GM19372 (cell line): ENCODE measurements at regions not wholly inside any gene's neighbourhood (a gene's known extent, or its start where the extent isn't known, plus 50 kb on each side); places are given as distances from the start of the nearest gene placed in this dataset.
"Not testable (repeated sequence)": the region's sequence is repeated elsewhere in the genome, so short reads cannot be mapped to it uniquely, and the experiment has no call there.

ENCODE experiments used
- ATAC-seq: cut with Tn5 transposase; IDR thresholded peaks from one replicate; pipeline ENCODE4 v1.9.1; 2021; ENCODE audit warnings: mild to moderate bottlenecking, low read depth, moderate library complexity; ENCODE audit not compliant: unreplicated experiment

DNA sequence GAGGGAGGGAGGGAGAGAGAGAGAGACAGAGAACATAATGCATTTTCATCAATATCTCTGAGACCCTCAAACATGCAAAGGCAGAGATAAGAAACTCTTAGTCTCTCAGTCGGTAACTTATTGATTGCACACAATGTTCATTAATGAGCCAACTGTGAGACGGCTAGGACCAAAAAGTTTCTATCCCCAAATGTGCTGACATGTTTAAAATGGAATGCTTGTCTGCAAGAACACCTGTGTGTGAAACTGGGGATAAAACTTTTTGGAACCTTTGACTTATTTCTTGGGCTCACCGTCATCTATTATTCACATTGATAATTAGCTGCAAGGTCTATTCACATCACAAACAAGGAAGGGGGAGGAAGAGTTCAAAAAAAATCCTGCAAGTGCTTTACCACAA is 477.9 kb downstream of the STIM2 start:
- ATAC-seq: no peak

DNA sequence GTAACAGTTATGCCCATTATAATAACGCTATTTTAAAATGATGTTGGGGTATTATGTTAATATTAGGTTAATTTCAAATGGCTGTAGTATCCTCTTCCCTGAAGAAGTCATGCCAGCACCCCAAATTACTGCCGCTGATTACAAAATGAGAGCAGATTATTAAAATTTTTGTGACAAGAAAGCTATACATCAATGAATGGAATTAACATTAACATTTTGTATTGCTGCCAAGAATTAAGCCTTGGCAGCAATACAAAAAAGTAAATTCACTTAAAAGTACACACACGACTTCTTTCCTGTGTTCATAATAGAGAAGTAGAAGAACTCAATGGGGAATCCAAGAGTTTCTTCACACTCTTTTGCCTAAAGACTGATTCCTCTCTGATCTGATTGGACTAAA is 482.8 kb downstream of the STIM2 start:
- ATAC-seq: no peak

DNA sequence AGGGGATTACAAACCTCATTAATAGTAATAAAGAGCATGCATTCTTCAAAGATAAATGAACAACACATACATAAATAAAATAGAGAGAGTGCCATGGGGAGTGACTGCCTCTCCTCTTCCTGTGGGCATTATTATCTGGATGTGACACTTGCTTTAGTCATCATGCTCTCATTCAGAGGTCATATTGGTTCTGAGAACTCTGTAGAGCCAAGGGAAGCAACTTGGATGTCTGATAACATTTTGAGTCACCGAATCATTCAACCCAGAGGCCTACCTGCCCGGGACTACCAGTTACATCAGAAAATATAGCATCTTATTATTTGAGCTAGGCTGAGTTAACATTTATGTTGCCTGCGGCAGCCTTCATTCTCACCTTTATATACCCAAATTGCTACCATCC is 489.5 kb downstream of the STIM2 start:
- no peak for ATAC-seq

DNA sequence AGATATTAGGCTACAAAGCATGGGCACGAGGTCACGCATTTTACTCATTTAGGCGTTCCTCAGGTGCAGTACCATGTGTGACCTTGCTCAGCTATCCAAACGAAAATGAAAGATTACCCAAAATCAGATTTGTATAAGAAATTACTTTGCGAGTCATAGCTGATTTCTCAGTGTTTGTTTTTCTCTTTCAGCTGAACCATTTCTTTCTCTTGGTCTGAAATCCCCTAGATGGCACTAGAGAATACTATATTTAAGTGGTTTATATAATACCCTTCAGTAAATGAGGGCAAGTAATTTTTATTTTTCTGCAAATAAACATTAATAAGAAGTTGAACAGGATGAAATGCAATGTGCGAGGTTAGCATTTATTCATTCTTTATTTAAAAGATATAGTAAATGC is 496.6 kb downstream of the STIM2 start:
- ATAC-seq: no peak

DNA sequence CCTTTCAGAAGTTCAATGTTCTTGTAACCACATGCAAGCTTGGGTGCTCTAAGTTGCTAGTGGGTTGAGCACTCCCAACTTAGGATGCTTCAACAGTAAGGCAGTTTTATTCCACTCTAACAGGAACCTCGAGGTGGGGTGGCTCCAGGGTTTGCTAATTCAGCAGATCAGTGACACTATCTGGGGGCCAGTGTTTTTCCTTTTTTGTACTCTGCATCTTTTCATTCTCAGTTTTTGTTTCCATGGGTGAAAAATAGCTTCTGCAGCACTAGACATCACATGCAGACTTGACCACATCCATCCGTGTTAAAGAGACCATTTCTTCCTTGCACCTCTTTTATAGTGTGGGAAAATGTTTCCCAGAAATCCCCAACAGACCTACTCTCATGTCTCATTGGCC is 497.6 kb downstream of the STIM2 start:
- ATAC-seq: no peak

DNA sequence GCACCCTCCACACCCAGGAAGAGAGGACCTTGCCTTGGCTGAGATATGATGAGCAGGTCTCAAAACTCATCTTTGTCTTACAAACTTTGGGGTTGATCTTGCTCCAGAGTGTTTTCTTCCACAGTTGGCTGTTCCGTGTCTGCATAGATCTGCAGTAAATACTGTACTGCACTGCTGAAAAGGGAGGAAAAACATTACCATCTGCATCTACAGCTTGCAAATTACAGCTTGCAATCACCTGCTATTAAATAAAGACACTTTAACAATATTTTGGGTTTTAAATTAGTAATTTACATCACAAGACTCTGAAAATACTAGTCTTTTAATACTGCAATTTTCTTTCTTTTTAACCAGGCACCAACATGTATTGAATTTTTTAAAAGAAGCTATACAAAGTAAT is 499.5 kb downstream of the STIM2 start:
- no peak for ATAC-seq

DNA sequence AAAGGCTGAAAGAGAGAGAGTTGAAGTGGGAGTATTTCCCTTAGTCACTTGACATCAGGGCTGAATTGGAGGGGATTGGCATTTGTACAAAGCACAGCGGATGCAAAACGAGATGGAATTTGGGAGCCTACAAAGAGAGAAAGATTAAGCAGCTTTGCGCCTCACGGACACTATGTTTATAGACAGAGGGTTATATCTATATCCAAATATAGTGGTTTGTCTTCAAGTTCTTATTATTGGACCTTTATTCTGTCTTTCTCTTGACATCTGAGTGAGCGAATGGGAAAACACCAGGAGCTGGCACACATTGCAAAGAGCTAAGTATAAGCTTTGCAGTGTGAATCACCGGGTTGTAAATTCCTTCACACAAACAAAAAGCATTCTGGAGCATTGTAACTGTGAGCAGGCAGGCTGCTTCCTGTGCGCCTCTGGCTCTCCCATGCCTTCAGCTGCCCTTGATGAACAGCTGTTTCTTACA is 500.2 kb downstream of the STIM2 start:
- ATAC-seq: no peak

DNA sequence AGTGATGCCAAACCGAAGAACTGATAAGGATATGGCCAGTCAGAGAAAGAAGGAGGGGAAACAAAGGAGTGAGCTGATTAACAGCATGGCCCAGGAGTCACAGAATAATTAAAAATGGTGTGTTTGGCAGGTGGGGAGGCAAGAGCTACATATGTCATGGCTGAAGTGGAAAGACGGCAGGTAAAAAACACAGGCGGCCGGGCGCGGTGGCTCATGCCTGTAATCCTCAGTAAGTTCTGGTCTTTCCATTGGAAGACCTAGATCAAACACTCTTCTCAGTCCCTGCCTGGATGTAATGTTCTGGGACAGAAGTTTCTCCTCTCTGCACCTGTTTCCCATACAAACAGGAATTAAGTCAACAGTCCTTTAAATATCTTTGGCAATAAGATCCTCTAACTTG is 503.9 kb downstream of the STIM2 start:
- ATAC-seq: no peak

DNA sequence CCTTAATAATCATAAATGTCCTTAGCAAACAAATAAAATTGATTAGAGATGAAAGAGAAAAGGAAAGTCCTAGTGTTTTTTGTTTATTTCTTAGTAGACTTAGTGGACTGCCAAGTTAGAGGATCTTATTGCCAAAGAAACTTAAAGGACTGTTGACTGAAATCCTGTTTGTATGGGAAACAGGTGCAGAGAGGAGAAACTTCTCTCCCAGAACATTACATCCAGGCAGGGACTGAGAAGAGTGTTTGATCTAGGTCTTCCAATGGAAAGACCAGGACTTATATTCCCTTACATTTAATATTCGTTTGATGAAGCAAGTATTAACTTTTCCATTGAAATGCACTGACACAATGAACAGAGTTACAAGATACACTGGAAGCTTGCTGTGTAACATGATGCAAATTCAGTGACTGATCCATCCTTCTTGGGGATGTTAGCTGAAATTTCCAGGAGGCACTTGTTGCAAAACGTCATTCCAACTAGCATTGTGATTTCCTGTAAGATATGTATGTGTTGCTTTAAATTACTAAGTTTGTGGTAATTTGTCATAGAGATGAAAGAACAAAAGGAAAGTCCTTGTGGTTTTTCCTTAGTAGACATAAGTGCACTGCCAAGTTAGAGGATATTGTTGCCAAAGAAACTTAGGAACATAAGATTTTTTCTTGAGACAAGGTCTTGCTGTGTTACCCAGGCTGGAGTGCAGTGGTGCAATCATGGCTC is 505.6 kb downstream of the STIM2 start:
- ATAC-seq: no peak

DNA sequence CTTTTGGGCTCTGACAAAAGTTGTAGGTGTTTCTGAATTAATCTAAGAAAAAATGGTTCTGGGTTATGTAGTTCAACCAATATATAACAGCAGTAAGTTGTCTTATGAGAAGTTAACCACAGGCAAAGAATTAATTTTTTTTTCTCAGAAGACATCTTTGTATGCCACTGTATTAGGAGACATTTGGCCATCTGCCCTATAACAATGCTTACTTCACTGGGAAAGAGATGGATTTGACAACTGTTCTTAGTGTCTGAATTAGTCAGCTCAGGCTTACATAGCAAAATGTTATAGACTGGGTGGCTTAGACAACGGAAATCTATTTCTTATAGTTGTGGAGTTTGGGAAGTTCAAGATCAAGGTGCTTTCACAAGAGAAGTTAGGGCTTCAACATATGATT is 508.1 kb downstream of the STIM2 start:
- no peak for ATAC-seq

DNA sequence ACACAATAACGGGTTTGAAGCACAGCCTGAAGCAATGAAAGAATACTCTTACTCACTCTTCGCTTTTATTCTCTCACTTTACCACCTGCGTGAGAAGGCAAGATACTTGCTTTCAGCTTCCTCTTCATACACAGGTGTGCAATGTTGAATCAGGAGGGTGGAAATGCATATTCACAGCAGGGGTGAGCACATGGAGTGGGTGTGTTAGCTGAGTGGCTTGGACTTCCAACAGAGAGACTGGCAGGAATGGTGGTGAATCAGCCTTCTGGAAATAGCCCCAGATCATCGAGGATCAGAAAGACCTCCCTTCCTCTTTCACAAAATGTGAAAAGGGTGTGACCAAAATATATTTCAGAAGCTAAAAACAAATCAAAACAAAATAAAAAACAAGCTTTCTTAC is 521.2 kb downstream of the STIM2 start:
- no peak for ATAC-seq

DNA sequence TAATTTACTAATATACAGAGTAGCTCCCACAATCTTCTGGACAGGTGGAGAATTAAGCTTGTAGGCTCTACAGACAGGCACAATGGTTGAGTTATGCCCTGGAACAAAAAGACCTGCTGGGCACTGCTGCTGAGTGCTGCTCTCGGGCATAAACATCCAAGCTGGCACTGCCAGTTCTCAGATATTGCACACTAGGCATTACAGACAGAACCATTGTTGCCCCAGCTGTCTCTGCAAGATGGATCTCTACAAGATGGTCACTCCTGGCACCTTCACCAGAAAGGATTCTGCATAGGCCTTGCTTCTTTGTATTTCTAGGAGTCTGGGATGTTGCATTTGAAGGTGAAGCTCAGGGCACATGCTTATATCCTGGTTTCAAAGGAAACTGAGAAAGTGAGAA is 527.1 kb downstream of the STIM2 start:
- no peak for ATAC-seq

DNA sequence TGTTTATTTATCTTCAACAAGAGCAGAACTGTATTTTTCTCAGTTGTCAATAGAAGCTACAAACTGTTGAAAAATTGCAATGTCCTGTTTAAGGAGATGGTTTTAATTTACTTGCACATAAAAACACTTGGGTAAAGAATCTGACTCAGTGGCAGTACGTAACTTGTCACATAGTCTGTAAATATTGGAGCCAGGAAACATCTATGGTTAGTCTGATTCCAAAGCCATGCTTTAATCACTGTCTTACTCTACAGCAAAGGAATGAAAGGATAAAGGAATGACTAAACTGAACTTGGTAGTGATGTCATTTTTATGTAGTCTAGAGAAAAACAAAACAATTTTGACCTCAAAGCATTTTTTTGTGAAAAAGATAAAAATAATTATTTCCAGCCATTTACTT is 537.2 kb downstream of the STIM2 start:
- no peak for ATAC-seq

DNA sequence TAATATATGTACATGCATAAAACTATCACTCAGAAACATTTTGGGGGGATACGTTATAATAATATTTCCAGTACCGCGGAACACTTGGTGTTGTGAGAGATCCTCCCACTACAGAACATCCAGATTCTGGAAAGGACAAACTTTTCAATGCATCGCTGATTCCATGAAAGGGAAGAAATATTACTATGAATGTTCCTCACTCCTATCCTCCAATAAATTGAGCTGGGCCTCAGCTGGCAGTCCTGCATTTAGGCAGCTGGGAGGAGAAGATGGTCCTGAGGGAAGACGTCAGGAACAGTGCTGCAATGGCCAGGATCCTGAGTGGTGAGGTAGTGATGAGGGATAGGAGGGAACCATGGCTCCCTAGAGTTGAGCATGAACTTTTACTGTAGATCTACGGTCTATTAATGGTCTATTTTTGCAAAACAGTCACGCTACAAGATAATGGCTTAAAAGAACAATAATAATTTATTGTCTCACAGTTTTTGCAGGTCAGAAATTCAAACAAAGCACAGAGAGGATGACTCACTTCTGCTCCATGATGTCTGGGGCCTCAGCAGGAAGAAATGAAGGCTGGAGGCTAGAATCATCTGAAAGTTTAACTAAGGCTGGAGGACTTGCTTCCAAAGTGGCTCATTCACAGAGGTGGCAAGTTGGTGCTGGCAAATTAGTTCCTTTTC is 538.1 kb downstream of the STIM2 start:
- no peak for ATAC-seq

DNA sequence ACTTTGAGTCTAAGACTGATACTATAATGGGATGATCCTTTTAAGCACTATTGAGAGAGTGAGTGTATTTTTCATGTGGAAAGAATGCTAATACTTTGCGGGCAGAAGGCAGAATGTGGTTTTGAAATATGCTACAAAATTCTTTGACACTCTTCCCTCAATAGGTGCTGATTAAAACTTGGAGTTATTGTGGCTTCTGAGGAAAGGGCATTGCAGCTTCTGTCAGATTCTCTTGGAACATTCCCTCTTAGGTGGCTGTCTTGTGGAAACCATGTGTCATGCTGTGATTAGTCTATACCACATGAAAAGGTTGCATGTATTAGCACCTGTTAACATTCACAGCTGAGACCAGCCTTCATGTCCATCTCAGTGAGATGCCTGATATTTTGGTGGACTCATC is 547.0 kb downstream of the STIM2 start:
- no peak for ATAC-seq

DNA sequence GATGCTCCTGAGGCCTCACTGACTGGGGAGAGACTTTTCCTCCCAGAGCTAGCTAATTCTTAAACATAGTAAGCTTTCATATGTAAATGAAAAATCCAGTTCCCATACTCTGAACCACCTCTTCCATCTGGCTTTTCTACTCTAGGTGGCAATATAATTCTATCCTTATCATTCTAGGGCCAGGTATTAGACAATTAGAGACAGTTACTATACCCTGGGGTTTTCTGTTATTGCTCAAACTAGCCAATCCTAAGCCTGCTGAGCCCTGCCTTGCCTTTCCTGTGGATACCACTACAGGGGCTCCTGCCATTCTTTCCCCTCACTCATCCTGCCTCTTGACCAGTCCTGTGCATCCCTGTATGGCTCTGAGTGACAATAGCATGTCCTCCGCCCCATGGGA is 552.0 kb downstream of the STIM2 start:
- no peak for ATAC-seq

DNA sequence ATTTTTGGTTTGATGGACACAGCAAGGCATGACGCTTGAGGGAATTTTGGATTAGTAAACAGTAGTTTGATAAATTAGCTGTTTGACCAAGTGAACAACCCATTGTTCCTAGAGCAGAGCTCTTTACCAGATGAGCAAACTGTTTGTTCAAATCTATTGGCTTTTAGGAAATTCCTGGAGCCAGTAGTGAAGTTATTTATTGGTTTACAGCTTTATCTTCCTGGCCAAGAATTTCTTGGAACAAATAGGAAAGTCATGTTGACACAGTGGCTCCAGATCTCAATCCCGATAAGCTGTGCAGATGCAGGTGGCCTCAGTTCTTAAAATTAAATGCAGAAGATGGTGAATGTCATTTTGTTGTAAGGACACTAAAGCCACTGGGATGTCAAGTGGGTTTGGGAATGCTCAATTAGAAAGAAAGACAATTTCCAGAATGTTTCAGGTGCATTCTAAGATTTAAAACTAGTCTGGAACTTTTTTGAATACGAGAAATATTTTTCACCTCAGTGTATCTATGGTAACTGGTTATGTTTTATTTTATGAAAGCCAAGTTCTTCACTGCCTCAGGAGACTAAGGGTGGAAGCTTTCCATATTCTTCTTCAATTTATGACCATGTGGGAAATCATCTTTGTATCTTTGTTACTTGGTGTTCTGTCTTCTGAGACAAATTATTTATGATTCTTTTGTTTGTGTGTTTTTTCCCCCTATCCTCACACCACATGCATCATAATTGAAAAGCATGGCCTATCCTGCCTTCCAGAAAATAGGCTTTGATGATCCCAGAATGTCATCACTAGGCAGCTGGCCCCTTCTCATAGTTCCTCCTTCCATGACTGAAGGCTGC is 554.5 kb downstream of the STIM2 start:
- no peak for ATAC-seq

DNA sequence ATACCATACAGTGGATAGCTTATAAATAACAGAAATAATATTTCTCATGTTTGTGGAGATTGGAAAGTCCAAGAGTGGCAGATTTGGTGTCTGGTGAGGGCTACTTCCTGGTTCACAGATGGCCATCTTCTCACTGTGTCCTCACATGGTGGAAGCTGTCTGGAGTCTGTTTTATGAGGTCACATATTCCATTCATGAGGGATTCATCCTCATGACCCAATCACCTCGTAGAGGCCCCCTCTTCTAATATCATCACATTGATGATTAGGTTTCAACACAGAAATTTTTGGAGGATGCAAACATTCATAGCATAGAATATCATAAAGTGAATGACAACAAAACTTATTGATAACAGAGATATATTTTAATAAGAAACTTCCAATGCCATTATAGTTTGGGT is 568.0 kb downstream of the STIM2 start:
- ATAC-seq: no peak

DNA sequence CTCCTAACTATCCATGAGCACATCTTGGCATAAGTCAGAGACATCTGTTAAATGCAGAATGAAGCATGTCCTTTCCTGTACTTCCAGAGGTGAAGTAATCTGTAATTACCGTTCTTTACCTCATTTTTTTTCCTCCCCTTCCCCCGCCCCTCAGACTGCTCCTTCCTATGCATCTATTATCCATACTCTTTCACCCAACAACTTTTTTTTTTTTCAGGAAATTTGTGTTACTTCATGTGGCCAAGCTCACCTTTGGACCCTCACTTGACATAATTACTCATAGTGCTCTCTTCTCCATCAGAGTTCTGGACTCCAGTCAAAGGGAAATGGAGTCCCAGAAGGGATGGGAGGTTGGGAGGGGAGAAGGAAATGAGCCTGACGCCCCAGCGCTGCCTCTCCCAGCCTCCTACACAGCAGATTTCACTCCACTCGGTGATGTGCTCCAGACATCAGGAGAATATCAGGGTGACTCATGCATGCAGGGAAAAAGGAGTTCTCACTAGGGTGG is 568.8 kb downstream of the STIM2 start:
- no peak for ATAC-seq

DNA sequence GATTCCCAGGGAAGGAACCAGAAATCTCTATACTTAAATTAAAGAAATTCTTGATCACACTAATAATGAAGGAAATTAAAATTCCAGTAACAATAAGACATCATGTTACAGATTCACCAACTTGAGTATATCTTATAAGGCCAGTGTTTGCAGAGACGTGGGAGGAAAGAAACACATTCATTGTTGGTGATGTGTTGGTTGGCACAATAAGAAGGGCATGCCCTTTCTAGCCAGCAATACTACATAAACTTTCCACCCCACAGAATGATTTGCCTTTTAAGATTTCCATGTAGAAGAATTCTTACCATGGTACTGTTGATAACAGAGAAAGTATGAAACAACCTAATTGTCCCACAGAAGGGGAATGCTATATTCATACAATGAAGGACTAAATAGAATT is 581.5 kb downstream of the STIM2 start:
- no peak for ATAC-seq

DNA sequence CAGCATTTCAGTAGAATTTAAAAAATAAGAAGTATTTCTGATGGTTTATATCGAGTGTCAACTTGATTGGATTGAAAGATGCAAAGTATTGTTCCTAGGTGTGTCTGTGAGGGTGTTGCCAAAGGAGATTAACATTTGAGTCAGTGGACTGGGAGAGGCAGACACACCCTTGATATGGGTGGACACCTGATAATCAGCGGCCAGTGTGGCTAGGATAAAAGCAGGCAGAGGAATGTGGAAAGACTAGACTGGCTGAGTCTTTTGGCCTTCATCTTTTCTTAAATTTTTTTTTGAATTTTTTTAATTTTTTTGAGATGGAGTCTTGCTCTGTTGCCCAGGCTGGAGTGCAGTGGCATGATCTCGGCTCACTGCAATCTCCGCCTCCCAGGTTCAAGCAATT is 582.0 kb downstream of the STIM2 start:
- not testable (repeated sequence) for ATAC-seq
